SJCRH30 (cell line): ENCODE measurements at regions not wholly inside any gene's neighbourhood (a gene's known extent, or its start where the extent isn't known, plus 50 kb on each side); places are given as distances from the start of the nearest gene placed in this dataset.

Source experiments
- DNase-seq, 2 experiments: peaks; one replicate each; pipeline ENCODE4 v3.0.0-alpha.2; 2015 to 2020
- H3K27ac ChIP-seq: fragments of 250-450 bp; sonication (Bioruptor Pico); 2 replicates; pipeline ENCODE4 v1.5.1; 2020; ENCODE audit warnings: mild to moderate bottlenecking, moderate library complexity
- H3K27me3 ChIP-seq: fragments of 250-450 bp; sonication (Bioruptor Pico); 2 replicates; pipeline ENCODE4 v1.5.1; 2020; ENCODE audit warnings: mild to moderate bottlenecking, moderate library complexity
- H3K36me3 ChIP-seq: fragments of 250-450 bp; sonication (Bioruptor Pico); 2 replicates; pipeline ENCODE4 v1.5.1; 2020; ENCODE audit warnings: mild to moderate bottlenecking, moderate library complexity
- H3K4me1 ChIP-seq: fragments of 250-450 bp; sonication (Bioruptor Pico); 2 replicates; pipeline ENCODE4 v1.5.1; 2020; ENCODE audit warnings: mild to moderate bottlenecking, moderate library complexity
- H3K4me3 ChIP-seq: fragments of 250-450 bp; sonication (Bioruptor Pico); 2 replicates; pipeline ENCODE4 v1.5.1; 2020; ENCODE audit warnings: mild to moderate bottlenecking, moderate library complexity
- H3K9me3 ChIP-seq: fragments of 250-450 bp; sonication (Bioruptor Pico); replicated peaks from 2 replicates; pipeline ENCODE4 v1.5.1; 2020; ENCODE audit warnings: mild to moderate bottlenecking, moderate library complexity

DNA sequence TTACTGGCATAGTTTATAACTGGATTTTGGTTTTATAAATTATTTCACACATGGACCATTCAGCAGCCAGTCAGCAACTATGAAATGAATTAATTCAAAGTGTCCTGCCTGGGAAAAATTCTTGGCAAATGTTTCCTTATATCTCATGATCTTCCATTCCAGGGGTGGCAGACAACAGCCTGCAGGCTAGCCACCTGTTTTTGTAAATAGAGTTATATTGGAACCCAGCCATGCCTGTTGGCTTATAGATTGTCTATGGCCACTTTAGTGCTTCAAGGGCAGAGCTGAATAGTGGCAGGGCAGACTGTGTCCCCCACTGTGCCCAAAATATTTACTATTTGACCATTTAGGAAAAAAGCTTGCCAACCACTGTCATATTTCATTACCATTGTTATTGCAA lies 613.7 kb downstream of the TMEM114 start:
- H3K36me3 ChIP-seq: no peaks in the 10 kb centered on the region
- H3K27ac ChIP-seq: no peak overlapping the region
- no peaks in the 10 kb centered on the region for H3K4me1 ChIP-seq
- H3K27me3 ChIP-seq: no peaks in the 10 kb centered on the region; the same call in 1 of the 2 replicates
- peak in 1 of 2 experiments; percentile 30 for DNase-seq
- no peaks in the 10 kb centered on the region for H3K9me3 ChIP-seq
- H3K4me3 ChIP-seq: no peak overlapping the region

DNA sequence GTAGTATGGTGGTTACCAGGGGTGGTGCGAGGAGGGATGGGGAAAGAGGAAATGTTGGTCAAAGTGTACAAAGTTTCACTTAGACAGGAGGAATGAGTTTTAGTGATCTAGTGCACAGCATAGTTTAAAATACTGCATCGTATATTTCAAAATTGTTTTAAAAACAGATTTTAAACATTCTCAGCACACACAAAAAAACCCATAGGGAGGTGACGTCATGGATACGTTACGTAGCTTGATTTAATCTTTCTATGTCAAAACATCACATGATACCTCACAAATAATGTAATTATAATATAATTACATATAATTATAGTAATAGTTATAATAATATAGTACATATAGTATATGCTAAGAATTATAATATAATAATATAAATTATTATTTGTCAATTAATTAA lies 614.2 kb downstream of the TMEM114 start:
- DNase-seq: no peak

DNA sequence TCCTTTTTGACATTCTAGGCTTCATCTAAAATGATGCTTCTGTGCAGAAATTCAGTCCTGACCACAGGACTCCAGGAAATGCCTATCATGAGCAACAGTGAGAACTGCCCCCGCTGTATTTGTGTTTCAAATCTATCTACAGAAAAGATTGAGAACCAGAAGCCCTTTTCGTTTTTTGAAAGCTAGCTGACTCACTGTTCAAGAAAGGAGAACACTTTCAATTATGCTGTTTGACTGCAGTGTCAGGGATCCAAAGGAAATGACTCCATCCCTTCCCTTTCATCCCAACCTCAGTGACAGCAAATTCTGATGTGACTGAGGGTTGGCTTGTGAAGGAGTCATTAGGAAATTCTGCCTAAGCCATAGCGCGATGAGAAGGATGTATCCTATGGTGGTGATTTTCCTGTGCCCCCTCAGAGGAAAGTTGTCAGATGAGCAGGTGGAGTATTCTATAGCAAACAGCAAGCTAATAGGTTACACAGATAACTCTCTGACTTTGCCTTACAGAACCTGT lies 622.3 kb downstream of the TMEM114 start:
- DNase-seq: no peak
- no peaks in the 10 kb centered on the region for H3K4me1 ChIP-seq
- H3K27ac ChIP-seq: no peak overlapping the region
- no peaks in the 10 kb centered on the region for H3K27me3 ChIP-seq
- H3K4me3 ChIP-seq: no peak overlapping the region
- H3K9me3 ChIP-seq: no peaks in the 10 kb centered on the region
- H3K36me3 ChIP-seq: no peaks in the 10 kb centered on the region

More for the DNA sequence above, 614.2 kb downstream of the TMEM114 start:
- H3K4me1 ChIP-seq: no peaks in the 10 kb centered on the region
- H3K4me3 ChIP-seq: no peak overlapping the region
- no peaks in the 10 kb centered on the region for H3K9me3 ChIP-seq
- H3K36me3 ChIP-seq: no peaks in the 10 kb centered on the region
- no peaks in the 10 kb centered on the region; the same call in 1 of the 2 replicates for H3K27me3 ChIP-seq
- no peak overlapping the region for H3K27ac ChIP-seq

DNA sequence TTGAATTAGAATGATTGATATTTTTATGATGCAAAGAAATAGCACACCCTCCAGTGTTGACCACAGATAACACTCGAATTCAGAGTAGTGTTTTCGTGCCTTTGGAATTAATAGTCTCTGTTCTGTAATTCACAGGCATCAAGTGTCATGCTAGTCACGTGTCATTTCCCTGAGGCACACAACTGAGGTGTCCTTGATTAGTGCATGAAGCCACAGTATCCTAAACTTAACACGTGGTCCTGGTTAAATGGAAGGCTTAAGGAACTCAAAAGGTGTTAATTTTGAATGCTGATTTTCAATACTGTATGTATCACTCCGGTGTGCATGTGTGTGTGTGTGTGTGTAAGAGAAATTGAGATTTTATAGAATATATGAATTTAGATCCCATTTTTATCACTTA lies 625.6 kb downstream of the TMEM114 start:
- H3K27ac ChIP-seq: no peak overlapping the region

DNA sequence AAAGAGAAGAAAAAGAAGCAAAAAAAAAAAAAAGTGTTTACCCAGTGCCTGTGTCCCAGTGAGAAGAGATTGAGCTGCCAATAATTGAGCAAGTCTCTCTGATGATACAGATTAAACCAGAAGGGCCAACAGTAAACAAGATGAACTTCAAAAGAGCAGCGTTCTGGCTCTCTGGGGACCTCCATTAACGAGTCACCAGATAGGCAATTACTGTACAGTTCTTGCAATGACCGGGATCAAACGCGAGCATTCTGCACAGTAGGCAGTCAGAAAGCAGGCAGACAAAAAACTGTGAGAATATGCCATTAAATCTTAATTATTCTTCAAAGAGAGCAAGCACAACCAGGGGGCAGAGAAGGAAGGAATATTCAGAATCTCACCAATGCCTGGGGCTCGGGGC lies 626.1 kb downstream of the TMEM114 start:
- no peaks in the 10 kb centered on the region for H3K4me1 ChIP-seq
- H3K9me3 ChIP-seq: no peaks in the 10 kb centered on the region
- no peaks in the 10 kb centered on the region for H3K27me3 ChIP-seq
- H3K36me3 ChIP-seq: no peaks in the 10 kb centered on the region
- H3K27ac ChIP-seq: no peak overlapping the region
- no peak for DNase-seq
- H3K4me3 ChIP-seq: no peak overlapping the region

More for the DNA sequence above, 625.6 kb downstream of the TMEM114 start:
- no peaks in the 10 kb centered on the region for H3K36me3 ChIP-seq
- no peaks in the 10 kb centered on the region for H3K9me3 ChIP-seq
- no peaks in the 10 kb centered on the region for H3K27me3 ChIP-seq
- no peak for DNase-seq
- H3K4me3 ChIP-seq: no peak overlapping the region
- H3K4me1 ChIP-seq: no peaks in the 10 kb centered on the region

DNA sequence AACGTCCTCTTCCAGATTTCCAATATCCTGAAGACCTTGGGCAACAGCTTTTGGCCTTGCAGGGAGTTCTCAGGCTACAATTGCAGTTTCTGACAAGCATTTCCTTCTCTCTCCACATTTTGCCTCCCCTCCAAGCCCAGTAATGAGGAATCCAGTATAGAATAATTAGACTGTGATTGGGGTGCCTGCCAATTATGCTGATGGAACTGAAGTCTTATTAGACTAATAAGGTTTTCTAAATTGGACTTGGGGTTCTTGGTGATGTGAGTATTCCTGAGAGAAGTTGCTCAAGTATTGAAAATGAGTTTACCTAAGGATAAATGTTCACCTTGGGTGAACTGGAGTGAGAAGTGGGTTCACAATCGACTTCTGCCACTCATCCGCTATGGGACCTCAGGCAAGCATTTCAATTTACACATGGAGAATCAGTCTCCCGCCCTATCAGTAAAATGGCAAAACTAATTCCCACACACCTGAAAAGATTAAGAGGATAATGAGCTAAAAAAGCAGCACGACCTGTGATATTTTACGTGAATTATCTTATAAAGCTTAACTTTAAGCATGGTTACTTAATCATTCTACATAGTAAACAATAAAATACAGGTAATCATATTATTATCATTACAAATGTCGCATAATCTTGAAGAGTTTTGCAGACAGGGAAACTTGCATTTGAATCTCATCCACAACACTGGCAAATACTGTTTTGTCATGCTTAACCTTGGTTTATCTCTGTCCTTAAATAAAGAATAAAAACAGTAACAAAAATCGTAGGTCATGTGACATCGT lies 628.0 kb downstream of the TMEM114 start:
- DNase-seq: no peak
- H3K27me3 ChIP-seq: no peaks in the 10 kb centered on the region
- no peaks in the 10 kb centered on the region for H3K36me3 ChIP-seq
- no peak overlapping the region for H3K4me3 ChIP-seq
- H3K27ac ChIP-seq: no peak overlapping the region
- no peaks in the 10 kb centered on the region for H3K9me3 ChIP-seq
- H3K4me1 ChIP-seq: no peaks in the 10 kb centered on the region

DNA sequence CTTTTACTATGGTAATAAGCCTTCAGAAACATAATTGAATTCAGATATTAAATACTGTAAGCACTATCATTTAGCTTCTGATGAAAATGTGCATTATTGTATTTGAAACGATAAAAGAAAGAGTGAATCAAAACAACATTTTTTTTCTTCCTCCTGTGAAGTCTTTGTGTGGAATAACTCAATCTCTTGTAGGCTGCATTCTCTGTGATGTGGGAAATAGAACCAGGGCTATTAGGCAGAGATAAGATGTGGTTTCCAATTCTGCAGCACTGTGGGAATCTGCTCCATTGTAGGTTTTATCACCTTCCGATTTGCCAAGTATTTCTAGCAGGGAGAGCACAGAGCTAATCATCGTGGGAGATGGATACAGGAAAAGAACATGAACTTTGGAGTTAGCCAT lies 624.5 kb downstream of the RBFOX1 start:
- DNase-seq: no peak
- H3K27ac ChIP-seq: no peak overlapping the region
- no peaks in the 10 kb centered on the region for H3K36me3 ChIP-seq
- no peak overlapping the region for H3K4me3 ChIP-seq
- H3K9me3 ChIP-seq: no peaks in the 10 kb centered on the region; the same call in 1 of the 2 replicates
- H3K27me3 ChIP-seq: no peaks in the 10 kb centered on the region
- no peaks in the 10 kb centered on the region for H3K4me1 ChIP-seq

DNA sequence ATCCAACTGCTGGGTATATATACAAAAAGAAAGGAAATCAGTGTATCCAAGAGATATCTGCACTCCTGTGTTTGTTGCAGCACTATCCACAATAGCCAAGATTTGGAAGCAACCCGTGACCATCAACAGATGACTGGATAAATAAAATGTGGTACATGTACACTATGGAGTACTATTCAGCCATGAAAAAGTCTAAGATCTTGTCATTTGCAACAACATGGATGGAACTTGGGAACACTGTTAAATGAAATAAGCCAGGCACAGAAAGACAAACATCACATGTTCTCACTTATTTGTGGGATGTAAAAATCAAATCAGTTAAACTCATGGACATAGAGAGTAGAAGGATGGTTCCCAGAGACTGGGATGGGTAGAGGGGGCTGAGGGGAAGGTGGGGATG lies 620.7 kb downstream of the RBFOX1 start:
- H3K36me3 ChIP-seq: no peaks in the 10 kb centered on the region
- H3K27ac ChIP-seq: no peak overlapping the region
- no peaks in the 10 kb centered on the region; the same call in 1 of the 2 replicates for H3K9me3 ChIP-seq
- no peak overlapping the region for H3K4me3 ChIP-seq
- no peaks in the 10 kb centered on the region for H3K4me1 ChIP-seq
- H3K27me3 ChIP-seq: no peaks in the 10 kb centered on the region
- DNase-seq: no peak

DNA sequence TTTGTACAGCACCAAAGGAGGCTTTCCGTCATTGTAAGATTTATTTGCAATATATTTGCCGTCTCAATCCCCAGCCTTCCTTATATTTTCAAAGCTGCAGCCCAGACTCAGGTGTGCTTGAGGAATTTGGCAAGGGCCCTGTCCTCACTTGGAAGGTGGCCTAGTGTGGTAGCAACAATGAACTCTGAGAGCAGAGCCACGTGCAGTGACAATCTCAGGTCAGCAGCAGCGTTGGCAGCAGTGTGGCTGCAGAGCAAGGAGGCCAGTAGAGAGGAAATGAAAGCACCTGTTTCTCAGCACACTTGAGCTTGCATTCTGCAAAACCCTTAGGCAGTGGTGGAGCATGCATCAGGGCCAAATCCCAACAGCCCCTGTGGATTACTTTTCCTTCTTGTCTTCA lies 613.5 kb downstream of the RBFOX1 start:
- DNase-seq: no peak
- Histone ChIP-seq H3K4me3 (no peak overlapping the region), H3K9me3 (no peaks in the 10 kb centered on the region), H3K27me3 (no peaks in the 10 kb centered on the region), H3K36me3 (no peaks in the 10 kb centered on the region), H3K27ac (no peak overlapping the region), H3K4me1 (no peaks in the 10 kb centered on the region)

DNA sequence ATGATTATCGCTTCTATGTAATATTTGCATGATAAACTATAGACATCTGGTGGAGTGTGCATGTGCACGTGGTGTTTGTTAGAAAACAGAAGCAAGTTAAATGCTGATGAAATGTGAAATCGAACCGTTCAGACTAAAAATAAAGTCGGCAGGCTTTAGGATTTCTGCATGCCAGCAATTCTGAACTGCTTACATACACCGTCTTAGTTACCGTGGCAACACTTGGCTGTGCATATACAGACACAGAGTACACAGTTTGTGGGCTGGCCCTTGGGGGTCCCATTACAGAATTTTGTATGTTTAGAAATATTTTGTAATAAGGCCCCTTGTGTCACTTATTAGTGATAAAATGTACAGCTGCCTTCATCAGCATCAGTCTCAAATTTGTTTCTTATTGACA lies 605.5 kb downstream of the RBFOX1 start:
- Histone ChIP-seq H3K36me3 (no peaks in the 10 kb centered on the region), H3K4me3 (no peak overlapping the region), H3K27me3 (no peaks in the 10 kb centered on the region), H3K9me3 (no peaks in the 10 kb centered on the region), H3K4me1 (no peaks in the 10 kb centered on the region), H3K27ac (no peak overlapping the region)
- no peak for DNase-seq

DNA sequence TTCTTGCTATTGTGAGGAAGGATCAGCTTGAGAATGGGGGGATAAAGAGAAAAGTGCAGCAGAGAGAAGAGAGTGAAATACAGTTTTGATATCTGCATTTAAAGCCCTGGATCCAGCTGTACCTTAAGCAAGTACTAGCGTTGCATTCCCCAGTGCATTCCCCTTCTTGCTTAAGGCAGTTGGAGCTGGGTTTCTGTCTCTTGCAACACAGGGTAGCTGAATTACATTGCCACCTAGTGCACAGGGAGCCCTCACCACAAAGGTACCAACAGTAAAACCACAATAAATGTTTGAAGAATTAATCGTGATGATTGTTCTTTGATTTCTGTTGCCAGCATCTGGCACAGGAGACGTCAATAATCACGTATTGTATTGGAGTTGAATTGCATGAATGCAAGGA lies 588.7 kb downstream of the RBFOX1 start:
- Histone ChIP-seq H3K4me1 (no peaks in the 10 kb centered on the region), H3K4me3 (no peak overlapping the region), H3K9me3 (no peaks in the 10 kb centered on the region), H3K27ac (no peak overlapping the region), H3K36me3 (no peaks in the 10 kb centered on the region), H3K27me3 (no peaks in the 10 kb centered on the region)
- DNase-seq: peak in 1 of 2 experiments; percentile 6

DNA sequence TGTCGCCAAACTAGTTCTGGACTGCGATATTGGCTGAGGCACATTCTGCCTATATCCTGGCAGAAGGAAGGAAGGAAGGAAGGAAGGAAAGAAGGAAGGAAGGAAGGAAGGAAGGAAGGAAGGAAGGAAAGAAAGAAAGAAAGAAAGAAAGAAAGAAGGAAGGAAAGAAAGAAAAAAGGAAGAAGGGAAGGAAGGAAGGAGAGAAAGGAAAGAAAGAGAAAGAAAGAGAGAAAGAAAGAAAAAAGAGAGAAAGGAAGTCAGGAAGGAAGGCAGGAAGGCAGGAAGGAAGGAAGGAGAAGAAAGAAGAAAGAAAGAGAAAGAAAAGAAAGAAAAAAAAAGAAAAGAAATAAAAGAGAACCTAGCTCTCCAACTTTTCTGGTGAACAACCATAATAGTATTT lies 587.1 kb downstream of the RBFOX1 start:
- no peaks in the 10 kb centered on the region for H3K9me3 ChIP-seq
- no peaks in the 10 kb centered on the region for H3K4me1 ChIP-seq
- H3K27ac ChIP-seq: no peak overlapping the region
- H3K36me3 ChIP-seq: no peaks in the 10 kb centered on the region
- no peak overlapping the region for H3K4me3 ChIP-seq
- no peaks in the 10 kb centered on the region for H3K27me3 ChIP-seq
- no peak for DNase-seq

DNA sequence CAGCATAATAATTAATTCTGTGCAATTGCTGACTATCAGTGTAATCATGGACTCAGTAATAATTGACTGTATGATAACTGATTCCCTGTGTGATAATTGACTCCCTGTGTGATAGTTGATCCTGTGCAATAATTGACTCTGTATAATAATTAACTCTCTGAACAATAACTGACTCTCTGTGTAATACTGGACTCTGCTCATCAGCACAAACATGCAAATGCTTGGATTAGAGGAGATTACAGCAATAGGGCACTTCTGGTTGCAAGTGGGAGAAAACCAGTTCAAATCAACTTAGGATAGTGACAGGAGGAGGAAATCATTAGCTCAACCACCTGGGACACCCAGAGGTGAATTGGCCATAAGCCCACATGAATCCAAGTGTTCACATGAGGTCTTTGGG lies 582.1 kb downstream of the RBFOX1 start:
- Histone ChIP-seq H3K4me1 (no peaks in the 10 kb centered on the region), H3K27ac (no peak overlapping the region)
- DNase-seq: no peak

DNA sequence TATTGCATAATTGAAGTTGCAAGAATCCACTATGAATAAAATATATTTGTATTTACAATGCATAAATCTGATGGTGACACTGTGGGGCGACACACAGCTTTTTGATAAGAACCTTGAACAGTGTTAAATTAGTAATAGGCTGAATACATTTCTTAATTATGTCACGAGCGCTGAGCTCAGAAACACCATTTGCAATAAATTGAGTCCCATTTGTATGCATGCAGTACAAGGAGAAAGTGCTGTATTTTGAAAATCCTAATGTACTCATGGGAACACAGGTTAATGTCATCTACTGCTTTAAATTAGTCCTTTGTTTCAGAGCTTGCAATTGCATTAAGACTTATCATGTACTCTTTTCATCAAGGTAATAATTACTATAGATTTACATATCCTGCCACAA lies 579.5 kb downstream of the RBFOX1 start:
- no peak overlapping the region for H3K27ac ChIP-seq
- H3K27me3 ChIP-seq: no peaks in the 10 kb centered on the region
- no peaks in the 10 kb centered on the region for H3K4me1 ChIP-seq
- no peak overlapping the region for H3K4me3 ChIP-seq
- DNase-seq: no peak
- H3K9me3 ChIP-seq: no peaks in the 10 kb centered on the region
- H3K36me3 ChIP-seq: no peaks in the 10 kb centered on the region

More for the DNA sequence above, 582.1 kb downstream of the RBFOX1 start:
- no peak overlapping the region for H3K4me3 ChIP-seq
- H3K9me3 ChIP-seq: no peaks in the 10 kb centered on the region
- no peaks in the 10 kb centered on the region for H3K27me3 ChIP-seq
- no peaks in the 10 kb centered on the region for H3K36me3 ChIP-seq

DNA sequence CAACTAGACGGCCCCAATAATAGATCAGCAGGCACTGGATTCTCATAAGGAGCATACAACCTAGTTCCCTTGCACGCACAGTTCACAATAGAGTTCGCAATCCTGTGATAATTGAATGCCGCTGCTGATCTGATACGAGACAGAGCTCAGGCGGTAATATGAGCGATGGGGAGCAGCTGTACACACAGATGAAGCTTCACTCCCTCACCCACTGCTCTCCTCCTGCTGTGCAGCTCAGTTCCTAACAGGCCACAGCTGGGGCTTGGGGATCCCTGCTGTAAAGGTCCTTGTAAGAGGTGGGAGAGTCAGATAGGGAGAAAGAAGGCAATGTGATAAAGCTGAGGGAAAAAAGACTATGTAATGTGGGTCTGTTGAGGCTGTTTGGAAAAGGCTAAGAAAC lies 577.5 kb downstream of the RBFOX1 start:
- Histone ChIP-seq H3K27ac (no peak overlapping the region), H3K27me3 (no peaks in the 10 kb centered on the region), H3K36me3 (no peaks in the 10 kb centered on the region), H3K4me1 (no peaks in the 10 kb centered on the region), H3K4me3 (no peak overlapping the region), H3K9me3 (no peaks in the 10 kb centered on the region)
- peak; percentile 46 to 70 for DNase-seq

DNA sequence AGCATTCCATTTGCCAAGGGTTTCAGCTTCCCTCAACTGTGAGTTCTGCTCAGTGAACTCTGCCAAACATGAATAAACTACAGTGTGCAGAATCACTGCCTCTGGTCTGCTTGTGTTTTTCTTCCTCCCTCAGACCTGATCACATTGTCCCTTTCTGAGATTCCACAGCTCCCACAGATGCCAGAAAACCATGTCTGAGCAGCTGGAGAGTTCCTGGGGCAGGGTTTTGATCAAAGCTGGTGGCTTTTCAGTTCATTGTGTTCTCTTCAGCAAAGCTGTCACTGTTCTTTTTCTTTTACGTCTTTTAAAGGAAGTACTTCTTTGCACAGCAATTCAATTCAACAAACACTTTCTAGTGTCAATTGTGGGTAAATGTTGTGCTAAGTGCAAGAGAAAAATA lies 555.8 kb downstream of the RBFOX1 start:
- Histone ChIP-seq H3K36me3 (no peaks in the 10 kb centered on the region), H3K9me3 (no peaks in the 10 kb centered on the region), H3K27ac (no peak overlapping the region), H3K4me1 (no peaks in the 10 kb centered on the region), H3K4me3 (no peak overlapping the region), H3K27me3 (peaks cover 4% of the 10 kb centered on the region; the same call in 1 of the 2 replicates)
- DNase-seq: no peak
